Bronchial epithelial cell (primary cell): ENCODE measurements at regions not wholly inside any gene's neighbourhood (a gene's known extent, or its start where the extent isn't known, plus 50 kb on each side); places are given as distances from the start of the nearest gene placed in this dataset.
"Not testable (repeated sequence)": the region's sequence is repeated elsewhere in the genome, so short reads cannot be mapped to it uniquely, and the experiment has no call there.

Experiments
- DNase-seq: peaks from one replicate; pipeline ENCODE4 v3.0.0-alpha.2; 2010; ENCODE audit warnings: low read depth
- FAIRE-seq: peaks from 2 replicates; lab custom pipeline; 2011; peaks lifted over from hg19 to GRCh38; lab: Jason Lieb, UNC
- H3K27me3 ChIP-seq: 2 replicates; pipeline ENCODE4 v1.5.1; 2011; ENCODE audit warnings: low read length; ENCODE audit not compliant: control insufficient read depth, insufficient read depth
- H3K36me3 ChIP-seq: 2 replicates; pipeline ENCODE4 v1.5.1; 2011; ENCODE audit warnings: low read length; ENCODE audit not compliant: control insufficient read depth, insufficient read depth
- H3K4me3 ChIP-seq: 2 replicates; pipeline ENCODE4 v1.5.1; 2011; ENCODE audit warnings: mild to moderate bottlenecking, low read depth, low read length, control low read depth
- TF ChIP-seq, protein P1 (sequence below): IDR thresholded peaks from 2 replicates; pipeline ENCODE4 v1.5.1; 2011; ENCODE audit warnings: mild to moderate bottlenecking, moderate library complexity, low read length, control low read depth, inconsistent platforms; ENCODE audit not compliant: insufficient read depth, severe bottlenecking

DNA sequence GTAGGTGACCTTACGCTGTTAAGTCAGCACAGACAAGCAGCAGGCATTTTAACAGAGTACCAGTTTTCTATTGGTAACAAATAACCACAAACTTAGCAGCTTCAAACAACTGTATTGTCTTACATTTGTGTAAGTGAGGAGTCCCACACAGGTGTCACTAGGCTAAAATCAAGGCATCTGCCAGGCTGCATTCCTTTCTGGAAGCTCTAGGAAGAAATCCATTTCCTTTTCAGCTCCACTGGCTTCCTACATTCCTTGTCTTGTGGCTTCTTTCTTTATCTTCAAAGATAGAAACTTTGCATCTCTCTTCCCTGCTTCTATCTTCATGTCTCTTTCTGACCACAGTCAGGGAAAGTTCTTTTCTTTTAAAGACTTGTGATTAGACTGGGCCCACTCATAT is 139.9 kb downstream of the TMEM144 start:
- no peak for FAIRE-seq
- DNase-seq: no peak
- TF ChIP-seq, protein P1, sequence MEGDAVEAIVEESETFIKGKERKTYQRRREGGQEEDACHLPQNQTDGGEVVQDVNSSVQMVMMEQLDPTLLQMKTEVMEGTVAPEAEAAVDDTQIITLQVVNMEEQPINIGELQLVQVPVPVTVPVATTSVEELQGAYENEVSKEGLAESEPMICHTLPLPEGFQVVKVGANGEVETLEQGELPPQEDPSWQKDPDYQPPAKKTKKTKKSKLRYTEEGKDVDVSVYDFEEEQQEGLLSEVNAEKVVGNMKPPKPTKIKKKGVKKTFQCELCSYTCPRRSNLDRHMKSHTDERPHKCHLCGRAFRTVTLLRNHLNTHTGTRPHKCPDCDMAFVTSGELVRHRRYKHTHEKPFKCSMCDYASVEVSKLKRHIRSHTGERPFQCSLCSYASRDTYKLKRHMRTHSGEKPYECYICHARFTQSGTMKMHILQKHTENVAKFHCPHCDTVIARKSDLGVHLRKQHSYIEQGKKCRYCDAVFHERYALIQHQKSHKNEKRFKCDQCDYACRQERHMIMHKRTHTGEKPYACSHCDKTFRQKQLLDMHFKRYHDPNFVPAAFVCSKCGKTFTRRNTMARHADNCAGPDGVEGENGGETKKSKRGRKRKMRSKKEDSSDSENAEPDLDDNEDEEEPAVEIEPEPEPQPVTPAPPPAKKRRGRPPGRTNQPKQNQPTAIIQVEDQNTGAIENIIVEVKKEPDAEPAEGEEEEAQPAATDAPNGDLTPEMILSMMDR: no peak
- no peaks in the 10 kb centered on the region for H3K27me3 ChIP-seq
- H3K36me3 ChIP-seq: no peaks in the 10 kb centered on the region
- H3K4me3 ChIP-seq: no peak overlapping the region

DNA sequence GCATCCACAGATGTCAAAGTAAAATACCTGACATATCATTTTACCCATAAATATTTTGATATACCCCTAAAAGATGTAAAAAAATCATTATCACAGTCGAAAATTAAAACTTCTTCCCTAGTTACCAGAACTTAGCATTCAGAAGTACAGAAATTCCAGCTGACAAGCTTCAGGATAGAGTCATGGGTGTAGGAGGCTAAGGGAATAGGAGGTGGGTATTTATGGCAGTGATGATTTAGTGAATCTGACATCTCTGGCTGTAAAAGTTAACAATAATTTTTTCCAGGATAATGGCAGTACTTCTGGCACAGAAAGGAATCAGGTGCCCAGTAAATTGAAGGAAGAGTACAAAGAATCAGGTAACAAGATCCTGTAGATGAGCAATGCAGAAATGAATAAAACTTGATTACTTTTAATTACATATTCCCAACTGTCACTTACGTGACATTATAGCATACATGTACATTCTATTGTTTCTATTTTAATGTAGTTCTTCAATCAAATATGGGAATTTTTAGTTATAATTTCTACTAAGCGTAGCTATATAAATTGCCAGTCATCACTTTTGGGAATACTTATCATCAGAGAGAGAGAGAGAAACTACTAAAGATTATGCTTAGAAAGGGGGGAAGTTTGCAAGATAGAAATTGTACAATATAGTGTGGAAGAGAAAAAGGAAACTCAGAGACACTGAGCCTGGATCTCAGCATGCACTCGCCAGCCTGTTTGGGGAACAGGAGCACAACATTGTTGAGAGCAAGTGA is 143.4 kb downstream of the TMEM144 start:
- DNase-seq: no peak
- H3K27me3 ChIP-seq: no peaks in the 10 kb centered on the region
- TF ChIP-seq, protein P1: no peak
- FAIRE-seq: no peak
- H3K36me3 ChIP-seq: no peaks in the 10 kb centered on the region
- H3K4me3 ChIP-seq: no peak overlapping the region

DNA sequence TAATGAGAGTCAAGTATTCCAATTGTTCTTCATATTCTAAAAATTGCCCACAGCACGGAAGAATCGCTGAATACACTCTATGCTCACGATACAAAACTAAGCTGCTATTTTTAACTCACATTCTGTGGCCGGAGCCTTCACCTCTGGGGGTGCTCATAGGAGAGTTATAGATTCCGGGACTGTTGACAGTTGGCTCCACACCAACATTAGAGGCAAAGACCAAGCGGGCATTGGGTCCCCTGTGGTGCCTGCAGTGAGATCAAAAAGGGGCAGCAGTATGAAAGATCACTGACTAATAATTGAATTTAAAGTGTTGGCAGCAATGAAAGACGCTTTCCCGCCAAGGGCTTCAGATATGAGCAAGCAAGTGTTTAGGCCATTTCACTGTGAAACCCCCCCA is 146.0 kb downstream of the TMEM144 start:
- Histone ChIP-seq H3K36me3 (no peaks in the 10 kb centered on the region), H3K27me3 (no peaks in the 10 kb centered on the region), H3K4me3 (no peak overlapping the region)
- TF ChIP-seq, protein P1: no peak
- FAIRE-seq: no peak
- DNase-seq: no peak

DNA sequence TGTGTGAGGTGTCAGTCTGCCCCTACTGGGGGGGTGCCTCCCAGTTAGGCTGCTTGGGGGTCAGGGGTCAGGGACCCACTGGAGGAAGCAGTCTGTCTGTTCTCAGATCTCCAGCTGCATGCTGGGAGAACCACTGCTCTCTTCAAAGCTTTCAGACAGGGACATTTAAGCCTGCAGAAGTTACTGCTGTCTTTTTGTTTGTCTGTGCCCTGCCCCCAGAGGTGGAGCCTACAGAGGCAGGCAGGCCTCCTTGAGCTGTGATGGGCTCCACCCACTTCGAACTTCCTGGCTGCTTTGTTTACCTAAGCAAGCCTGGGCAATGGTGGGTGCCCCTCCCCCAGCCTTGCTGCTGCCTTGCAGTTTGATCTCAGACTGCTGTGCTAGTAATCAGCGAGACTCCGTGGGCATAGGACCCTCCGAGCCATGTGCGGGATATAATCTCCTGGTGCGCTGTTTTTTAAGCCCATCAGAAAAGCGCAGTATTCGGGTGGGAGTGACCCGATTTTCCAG is 153.7 kb upstream of the RXFP1 start:
- DNase-seq, FAIRE-seq, H3K4me3 ChIP-seq, H3K36me3 ChIP-seq, H3K27me3 ChIP-seq: not testable (repeated sequence)

DNA sequence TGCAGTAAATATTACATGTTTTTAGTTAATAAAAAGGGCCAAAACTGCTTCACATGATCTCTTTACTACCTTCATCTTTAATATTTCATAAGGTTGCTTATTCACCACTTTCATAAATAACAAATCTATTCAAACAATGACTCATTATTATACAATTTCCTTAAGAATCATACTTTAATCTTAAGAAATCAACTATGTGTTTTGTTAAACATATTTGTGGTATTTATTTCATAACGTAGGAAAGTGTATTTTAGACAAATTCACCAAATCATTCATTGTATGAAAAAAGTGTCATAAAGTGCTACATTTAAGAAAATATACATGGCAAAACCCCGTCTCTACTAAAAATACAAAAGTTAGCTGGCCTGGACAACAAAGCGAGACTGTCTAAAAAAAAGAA is 150.5 kb upstream of the RXFP1 start:
- no peak overlapping the region for H3K4me3 ChIP-seq
- TF ChIP-seq, protein P1: no peak
- H3K36me3 ChIP-seq: no peaks in the 10 kb centered on the region
- DNase-seq (peak; percentile 88), FAIRE-seq (no peak)
- no peaks in the 10 kb centered on the region for H3K27me3 ChIP-seq

DNA sequence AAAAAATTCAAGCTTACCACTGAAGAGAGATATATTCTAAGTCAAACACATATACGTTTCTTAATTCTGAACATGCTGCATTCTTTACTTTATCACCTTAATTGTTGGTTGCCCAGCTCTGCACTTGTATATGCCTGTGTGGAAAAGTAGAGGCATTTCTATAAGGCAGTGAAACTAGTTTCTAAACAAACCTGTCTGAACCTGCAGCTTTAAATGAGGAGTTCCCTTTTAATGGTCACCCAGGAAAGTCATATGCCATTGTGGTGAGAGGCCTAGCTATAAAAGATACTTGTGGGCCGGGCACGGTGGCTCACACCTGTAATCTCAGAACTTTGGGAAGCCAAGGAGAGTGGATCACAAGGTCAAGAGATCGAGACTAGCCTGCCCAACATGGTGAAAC is 147.4 kb upstream of the RXFP1 start:
- DNase-seq (peak; percentile 85), FAIRE-seq (no peak)
- H3K27me3 ChIP-seq: no peaks in the 10 kb centered on the region
- TF ChIP-seq, protein P1: no peak
- H3K36me3 ChIP-seq: no peaks in the 10 kb centered on the region
- H3K4me3 ChIP-seq: no peak overlapping the region
